ENCODE measurements at regions not wholly inside any gene's neighbourhood (a gene's known extent, or its start where the extent isn't known, plus 50 kb on each side); places are given as distances from the start of the nearest gene placed in this dataset.
"Not testable (repeated sequence)": the region's sequence is repeated elsewhere in the genome, so short reads cannot be mapped to it uniquely, and the experiment has no call there.

DNA sequence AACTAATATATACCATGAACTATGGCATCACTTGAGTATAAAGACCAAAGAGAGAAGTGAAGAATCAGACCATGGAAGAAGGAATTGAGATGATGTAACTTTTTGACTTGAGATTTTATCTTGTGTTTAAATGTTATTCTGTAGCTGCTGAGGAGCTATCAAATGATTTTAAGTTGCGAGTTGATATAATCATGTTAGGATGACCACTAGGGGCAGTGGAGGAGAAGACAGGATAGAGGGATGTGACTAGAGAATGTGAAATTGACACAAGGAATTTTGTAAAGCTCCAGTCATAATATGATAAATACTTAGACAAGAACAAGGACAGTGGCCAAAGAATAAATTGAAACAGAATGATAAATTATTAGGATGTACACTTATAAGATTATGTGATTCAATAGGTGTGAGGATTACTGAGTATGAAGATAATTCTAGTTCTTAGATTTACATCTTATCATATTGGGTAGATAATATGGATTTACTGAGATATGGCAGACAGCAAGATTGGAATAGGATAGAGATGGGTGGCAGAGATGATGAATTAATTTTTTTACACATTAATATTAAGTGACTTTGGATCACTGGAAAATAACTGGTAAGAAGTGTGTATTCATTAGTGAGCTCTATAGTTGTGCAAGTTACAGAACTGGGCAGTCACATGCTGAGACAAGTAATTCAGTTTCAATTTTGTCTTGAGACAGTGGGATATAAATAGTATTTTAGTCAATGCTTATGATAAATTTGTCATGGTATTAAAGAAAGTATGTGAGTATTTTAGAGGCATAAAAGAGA, 816.0 kb upstream of the PCDH10 start:
- DNase-seq = no peak
- intact Hi-C loops (cut with DNase I) = no loop called here

- no peak for DNase-seq
- intact Hi-C loops (cut with DNase I) = no loop called here
These were observed 815.4 kb upstream of the PCDH10 start for GRCh38 chr4:132333724-132334047.

DNA sequence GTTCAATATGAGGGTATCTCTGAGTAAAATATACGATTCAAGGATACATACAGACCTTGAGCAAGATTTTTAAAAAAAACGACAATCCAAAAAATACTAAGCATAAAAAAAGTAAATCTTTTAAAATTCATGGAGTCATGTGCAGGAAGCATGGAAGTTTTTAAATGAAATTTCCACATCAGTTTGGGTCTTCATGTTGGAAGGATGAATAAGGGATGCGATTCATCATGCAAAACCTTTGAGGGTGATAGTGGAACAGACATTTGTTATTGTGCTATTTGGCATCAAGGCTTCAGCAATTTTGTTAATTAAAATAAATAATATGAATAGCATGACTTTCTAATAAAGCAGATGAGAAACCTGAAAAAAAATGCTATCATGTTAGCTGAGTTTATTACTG, 815.0 kb upstream of the PCDH10 start:
- DNase-seq = no peak
- intact Hi-C loops (cut with DNase I) = no loop called here

GRCh38 chr4:132344924-132345828, 803.9 kb upstream of the PCDH10 start:
- no peak for DNase-seq
- intact Hi-C loops (cut with DNase I) = no loop called here

GRCh38 chr4:132346016-132346415, 803.1 kb upstream of the PCDH10 start:
- DNase-seq = no peak
- intact Hi-C loops (cut with DNase I) = no loop called here

- DNase-seq; intact Hi-C loops (cut with DNase I): not testable (repeated sequence)
These were observed 797.5 kb upstream of the PCDH10 start for GRCh38 chr4:132351606-132352005.

DNA sequence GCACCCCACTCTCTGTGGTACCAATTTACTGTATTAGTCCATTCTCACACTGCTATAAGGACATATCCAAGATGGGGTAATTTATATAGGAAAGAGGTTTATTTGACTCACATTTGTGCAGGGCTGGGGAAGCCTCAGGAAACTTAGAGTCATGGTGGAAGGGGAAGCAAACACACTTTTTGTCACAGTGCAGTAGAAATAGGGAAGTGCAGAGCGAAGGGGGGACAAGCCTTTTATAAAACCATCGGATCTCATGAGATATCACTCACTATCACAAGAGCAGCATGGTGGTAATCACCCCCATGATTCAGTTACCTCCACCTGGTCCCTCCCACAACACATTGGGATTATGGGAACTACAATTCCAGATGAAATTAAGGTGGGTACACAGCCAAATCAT, 766.9 kb upstream of the PCDH10 start:
- intact Hi-C loops (cut with DNase I) = no loop called here
- no peak for DNase-seq

- intact Hi-C loops (cut with DNase I) = no loop called here
- DNase-seq = no peak
These were observed 765.4 kb upstream of the PCDH10 start for GRCh38 chr4:132383571-132384199.

DNA sequence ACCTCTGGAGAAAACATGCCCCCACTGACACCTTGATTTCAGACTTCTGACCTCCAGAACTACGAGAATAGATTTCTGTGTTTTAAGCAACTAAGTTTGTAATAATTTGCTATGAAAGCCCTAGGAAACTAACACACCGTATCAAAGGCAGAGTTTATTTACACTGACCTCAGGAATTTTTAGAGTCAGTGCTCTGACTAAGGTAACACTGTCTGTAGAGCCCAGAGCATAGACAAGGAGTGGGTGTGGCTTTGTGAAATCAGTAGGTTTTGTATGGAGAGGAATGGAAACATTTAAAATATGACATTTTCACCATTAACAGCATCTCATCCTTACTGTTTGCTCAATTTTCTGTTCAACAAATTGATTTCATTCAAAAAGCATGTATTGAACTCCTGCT, 764.4 kb upstream of the PCDH10 start:
- intact Hi-C loops (cut with DNase I) = no loop called here
- DNase-seq = no peak

- intact Hi-C loops (cut with DNase I) = no loop called here
- no peak for DNase-seq
These were observed 763.0 kb upstream of the PCDH10 start for GRCh38 chr4:132386130-132386529.

DNA sequence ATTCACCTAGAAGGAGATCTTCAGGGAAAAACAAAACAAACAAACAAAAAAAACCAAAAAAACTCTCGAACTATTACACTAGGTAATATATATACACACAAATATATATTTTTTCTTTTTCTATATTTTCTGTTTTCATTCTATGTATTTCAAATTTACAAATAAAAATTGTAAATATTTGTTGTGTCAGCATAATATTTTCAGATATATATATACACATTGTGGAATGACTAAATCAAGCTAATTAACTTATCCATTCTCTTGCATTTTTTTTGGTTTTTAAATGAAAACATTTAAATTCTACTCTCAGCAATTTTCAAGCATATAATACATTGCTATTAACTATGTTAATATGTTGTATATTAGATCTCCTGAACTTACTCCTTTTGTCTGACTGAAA, 762.0 kb upstream of the PCDH10 start:
- DNase-seq = no peak
- intact Hi-C loops (cut with DNase I) = no loop called here

GRCh38 chr4:132395561-132395960, 753.5 kb upstream of the PCDH10 start:
- intact Hi-C loops (cut with DNase I) = no loop called here
- DNase-seq = no peak

DNA sequence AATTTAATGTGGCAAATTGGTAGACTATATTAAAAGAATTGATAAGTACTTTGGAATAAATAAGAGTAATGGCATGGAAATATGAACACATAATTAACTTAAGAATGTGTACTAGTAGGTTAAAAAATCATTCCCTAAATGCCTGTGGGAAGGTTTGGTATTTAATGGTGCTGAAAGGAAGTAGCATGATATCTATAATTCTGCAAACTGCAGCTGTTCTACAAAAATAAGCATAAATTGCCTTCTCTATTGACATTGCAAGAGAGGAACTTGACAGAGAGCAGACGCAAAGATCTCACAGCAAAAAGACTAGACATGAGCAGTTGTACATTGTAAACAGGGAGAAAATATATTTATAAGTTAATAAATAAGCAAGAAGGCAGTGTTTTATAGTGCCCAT, 752.5 kb upstream of the PCDH10 start:
- DNase-seq = no peak
- intact Hi-C loops (cut with DNase I) = no loop called here

GRCh38 chr4:132417220-132417619, 731.9 kb upstream of the PCDH10 start:
- DNase-seq = no peak
- intact Hi-C loops (cut with DNase I) = no loop called here

- intact Hi-C loops (cut with DNase I) = no loop called here
- DNase-seq = no peak
These were observed 722.0 kb upstream of the PCDH10 start for GRCh38 chr4:132427125-132427524.

DNA sequence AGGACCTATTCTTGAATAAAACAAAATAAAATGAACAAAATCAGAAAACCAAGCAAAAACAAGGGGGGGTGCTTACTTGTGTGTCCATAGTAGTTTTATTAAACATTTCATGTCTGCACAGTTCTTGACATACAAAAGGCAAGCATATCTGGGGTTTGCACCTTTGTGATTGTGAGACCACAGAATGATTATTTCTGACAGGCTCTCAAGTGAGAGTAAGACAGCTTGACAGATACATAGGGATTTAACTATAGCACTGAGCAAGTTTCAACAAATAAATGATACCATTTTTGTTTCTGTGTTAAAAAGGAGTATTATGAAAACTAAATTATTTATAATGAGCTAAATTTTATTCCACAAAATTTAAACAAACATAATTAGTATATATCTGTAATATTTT, 712.0 kb upstream of the PCDH10 start:
- no peak for DNase-seq
- intact Hi-C loops (cut with DNase I) = no loop called here

DNA sequence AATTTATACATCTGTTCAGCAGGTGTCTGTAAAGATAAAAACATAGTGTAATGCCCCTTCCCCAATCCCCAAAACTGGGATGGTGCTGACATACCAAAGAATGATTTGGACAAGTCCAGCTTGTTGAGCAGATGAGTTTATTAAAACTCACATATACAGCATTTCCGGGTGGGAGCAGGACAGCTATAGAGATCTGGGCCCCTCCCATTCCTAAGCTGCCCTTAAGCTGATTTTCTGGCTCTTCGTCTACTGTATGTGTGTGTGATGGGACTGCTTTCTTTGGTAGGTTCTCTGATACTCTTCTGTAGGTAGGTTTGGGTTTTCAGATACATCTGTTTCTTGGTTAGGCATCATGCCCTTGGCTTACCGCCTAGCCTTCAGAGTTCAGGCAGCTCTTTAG, 703.7 kb upstream of the PCDH10 start:
- intact Hi-C loops (cut with DNase I) = no loop called here
- DNase-seq = no peak

DNA sequence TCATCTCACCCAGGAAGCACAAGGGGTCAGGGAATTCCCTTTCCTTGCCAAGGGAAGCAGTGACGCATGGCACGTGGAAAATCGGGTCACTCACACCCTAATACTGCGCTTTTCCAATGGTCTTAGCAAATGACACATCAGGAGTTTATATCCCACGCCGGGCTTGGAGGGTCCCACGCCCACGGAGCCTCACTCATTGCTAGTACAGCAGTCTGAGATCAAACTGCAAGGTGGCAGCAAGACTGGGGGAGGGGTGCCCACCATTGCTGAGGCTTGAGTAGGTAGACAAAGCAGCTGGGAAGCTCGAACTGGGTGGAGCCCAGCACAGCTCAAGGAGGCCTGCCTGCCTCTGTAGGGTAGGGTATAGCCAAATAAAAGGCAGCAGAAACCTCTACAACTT, 691.1 kb upstream of the PCDH10 start:
- intact Hi-C loops (cut with DNase I); DNase-seq: not testable (repeated sequence)

DNA sequence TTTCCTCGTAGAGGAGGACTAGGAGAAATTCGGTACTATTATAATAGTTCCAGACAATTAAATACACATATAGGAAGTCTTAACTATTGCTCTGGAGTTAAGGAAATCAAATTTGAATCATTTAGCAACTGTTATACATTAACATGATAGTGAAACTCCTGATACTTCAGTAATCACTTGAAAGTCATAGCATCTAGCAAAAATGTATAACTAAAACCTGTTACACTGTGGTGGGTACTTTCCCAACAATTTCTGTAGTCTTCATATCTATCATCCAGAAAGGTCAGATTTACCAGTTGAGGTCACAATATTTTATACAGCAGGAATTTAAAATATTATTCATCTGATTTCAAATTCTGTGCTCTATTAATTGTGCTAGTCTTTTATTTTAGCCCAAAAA, 669.6 kb upstream of the PCDH10 start:
- intact Hi-C loops (cut with DNase I) = no loop called here
- DNase-seq = no peak

- intact Hi-C loops (cut with DNase I) = no loop called here
- no peak for DNase-seq
These were observed 660.5 kb upstream of the PCDH10 start for GRCh38 chr4:132488555-132488954.
